GM12878 (cell line): ENCODE measurements at regions not wholly inside any gene's neighbourhood (a gene's known extent, or its start where the extent isn't known, plus 50 kb on each side); places are given as distances from the start of the nearest gene placed in this dataset.

ENCODE experiments used
- ATAC-seq: fragments of 200-7000 bp; cut with Tn5 transposase; 3 replicates; pipeline ENCODE4 v1.9.1; 2020; ENCODE audit warnings: mild to moderate bottlenecking, moderate library complexity
- BruUV-seq: library from RNA; stranded (reverse); fragments of 400-500 nt; replicated peaks from 2 replicates; lab custom pipeline; 2021; lab: Mats Ljungman, UMichigan
- CTCF ChIA-PET: fragments of 300-600 bp; sonication (Branson Sonifier 250); formaldehyde crosslinking; extraction: SDS; loops from one replicate; lab custom pipeline; 2021; ENCODE audit warnings: inconsistent platforms; lab: Yijun Ruan, JAX
- POLR2A ChIA-PET: fragments of 350-600 bp; formaldehyde crosslinking; extraction: SDS; loops from one replicate; lab custom pipeline; 2021; ENCODE audit warnings: inconsistent platforms; lab: Charles Lee
- RAD21 ChIA-PET: fragments of 300-600 bp; sonication (Branson Sonifier 250); formaldehyde crosslinking; loops from one replicate; lab custom pipeline; 2023; ENCODE audit warnings: antibody characterized with exemption; ENCODE audit not compliant: unreplicated experiment; lab: Charles Lee
- SMC1A ChIA-PET: fragments of 300-600 bp; sonication (Branson Sonifier 250); formaldehyde crosslinking; loops from one replicate; lab custom pipeline; 2023; ENCODE audit not compliant: unreplicated experiment, uncharacterized antibody; lab: Charles Lee
- DNase-seq: peaks from one replicate; pipeline ENCODE4 v3.0.0-alpha.2; 2011; ENCODE audit warnings: low read depth, low spot score
- FAIRE-seq: peaks from 3 replicates; lab custom pipeline; 2011; peaks lifted over from hg19 to GRCh38; lab: Jason Lieb, UNC
- H2AFZ ChIP-seq: 2 replicates; pipeline ENCODE4 v1.6.0; 2011; ENCODE audit warnings: low read depth, low read length, control low read depth; ENCODE audit not compliant: control insufficient read depth
- H3K27ac ChIP-seq: 2 replicates; pipeline ENCODE4 v1.5.1; 2011; ENCODE audit warnings: control low read depth; ENCODE audit not compliant: control insufficient read depth, insufficient read depth
- H3K27me3 ChIP-seq, 2 experiments: replicated peaks in 1 of 2; 2 replicates each; pipeline versions ENCODE4 v1.6.0 to v1.6.1; 2011; ENCODE audit warnings: low read length in 1 of 2; ENCODE audit not compliant: control insufficient read depth in 2 of 2, insufficient read depth in 2 of 2
- H3K36me3 ChIP-seq, 2 experiments: 2 replicates each; pipeline ENCODE4 v1.5.1; 2011; ENCODE audit warnings: low read length in 1 of 2; ENCODE audit not compliant: control insufficient read depth in 2 of 2, insufficient read depth in 2 of 2
- H3K4me1 ChIP-seq: 2 replicates; pipeline ENCODE4 v1.6.1; 2011; ENCODE audit warnings: mild to moderate bottlenecking, low read length, moderate library complexity, mixed read lengths; ENCODE audit not compliant: control insufficient read depth, insufficient read depth
- H3K4me2 ChIP-seq: 2 replicates; pipeline ENCODE4 v1.6.0; 2011; ENCODE audit warnings: control low read depth; ENCODE audit not compliant: control insufficient read depth, insufficient read depth
- H3K4me3 ChIP-seq: fragments of 200-600 bp; sonication (generic); 2 replicates; pipeline ENCODE4 v1.5.1; 2016
- H3K79me2 ChIP-seq: 2 replicates; pipeline ENCODE4 v1.6.0; 2011; ENCODE audit warnings: low read length; ENCODE audit not compliant: control insufficient read depth, insufficient read depth
- H3K9ac ChIP-seq: 2 replicates; pipeline ENCODE4 v1.8.0; 2011; ENCODE audit warnings: low read length, control low read depth, mixed read lengths; ENCODE audit not compliant: control insufficient read depth, insufficient read depth
- H3K9me3 ChIP-seq: replicated peaks from 3 replicates; pipeline ENCODE4 v1.5.1; 2011; ENCODE audit warnings: mild to moderate bottlenecking, low read length; ENCODE audit not compliant: control insufficient read depth, insufficient read depth
- H4K20me1 ChIP-seq: 2 replicates; pipeline ENCODE4 v1.6.0; 2011; ENCODE audit not compliant: control insufficient read depth, insufficient read depth
- ELK1 ChIP-seq: IDR thresholded peaks from 2 replicates; pipeline ENCODE4 v1.6.1; 2012; ENCODE audit warnings: low read depth, low read length, improper control_type of control experiment
- FOXK2 ChIP-seq: fragments of 450-650 bp; IDR thresholded peaks from 2 replicates; pipeline ENCODE4 v1.6.1; 2017; ENCODE audit warnings: mild to moderate bottlenecking, moderate library complexity
- IKZF2 ChIP-seq, 2 experiments: fragments of 450-650 bp; IDR thresholded peaks; 2 replicates each; pipeline ENCODE4 v1.6.1; 2017; ENCODE audit warnings: mild to moderate bottlenecking in 2 of 2, moderate library complexity in 2 of 2
- IRF5 ChIP-seq: fragments of 450-650 bp; IDR thresholded peaks from 2 replicates; pipeline ENCODE4 v1.6.1; 2017; ENCODE audit warnings: borderline replicate concordance
- MLLT1 ChIP-seq: fragments of 450-650 bp; IDR thresholded peaks from 2 replicates; pipeline ENCODE4 v1.6.1; 2016; ENCODE audit warnings: mild to moderate bottlenecking
- POLR2A ChIP-seq: IDR thresholded peaks from 2 replicates; pipeline ENCODE4 v1.6.1; 2011; ENCODE audit warnings: low read depth, mild to moderate bottlenecking, low read length
- POLR2AphosphoS5 ChIP-seq: IDR thresholded peaks from 2 replicates; pipeline ENCODE4 v1.6.1; 2011; ENCODE audit warnings: mild to moderate bottlenecking, low read length, inconsistent platforms
- RELB ChIP-seq: fragments of 450-650 bp; IDR thresholded peaks from 2 replicates; pipeline ENCODE4 v1.6.1; 2017; ENCODE audit warnings: low read depth, mild to moderate bottlenecking, moderate library complexity
- SIX5 ChIP-seq: IDR thresholded peaks from 2 replicates; pipeline ENCODE4 v1.6.1; 2011; ENCODE audit warnings: mild to moderate bottlenecking, low read depth, low read length, moderate library complexity; ENCODE audit not compliant: severe bottlenecking
- SMAD1 ChIP-seq: fragments of 450-650 bp; IDR thresholded peaks from 2 replicates; pipeline ENCODE4 v1.6.1; 2018; ENCODE audit warnings: mild to moderate bottlenecking, low read depth; ENCODE audit not compliant: partially characterized antibody
- STAT1 ChIP-seq: fragments of 450-650 bp; conservative IDR thresholded peaks from 2 replicates; pipeline ENCODE4 v1.6.1; 2014; ENCODE audit warnings: antibody characterized with exemption, mild to moderate bottlenecking
- TARDBP ChIP-seq: IDR thresholded peaks from 2 replicates; pipeline ENCODE4 v1.6.1; 2016; ENCODE audit warnings: borderline replicate concordance
- YY1 ChIP-seq: IDR thresholded peaks from 2 replicates; pipeline ENCODE4 v1.6.1; 2011; ENCODE audit warnings: low read depth, mild to moderate bottlenecking, low read length
- WGBS: methylation state at CpG from one replicate; pipeline ENCODE4 v1.1.6; 2016; ENCODE audit warnings: low lambda C conversion rate; ENCODE audit not compliant: insufficient replicate concordance, insufficient coverage; ENCODE audit errors: missing lambda C conversion rate; 5-methylcytosine and 5-hydroxymethylcytosine counted together
- in situ Hi-C: fragments of 300-500 bp; cut with MboI; formaldehyde crosslinking; loops from 9 replicates; pipeline ENCODE4 v1.14.3; 2018; ENCODE audit warnings: mixed read lengths
- intact Hi-C: fragments of 100-400 bp; cut with micrococcal nuclease; formaldehyde crosslinking; loops from one replicate; pipeline ENCODE4 v1.14.2; 2022; ENCODE audit not compliant: unreplicated experiment

- TF ChIP-seq RELB: no peak
Observed at GRCh38 chr15:29874977-29875376, 52.7 kb upstream of the TJP1 start (continued).

- H3K4me3 ChIP-seq: no peak overlapping the region
- SMC1A ChIA-PET: no interaction called here
- CTCF ChIA-PET: no interaction called here
- no TSS peak for BruUV-seq
- intact Hi-C loops (no loop called here), in situ Hi-C loops (no loop called here)
- H3K9ac ChIP-seq: no peak overlapping the region
- DNase-seq: no peak
- ATAC-seq: no peak
- no peaks in the 10 kb centered on the region for H3K36me3 ChIP-seq
- RAD21 ChIA-PET: no interaction called here
- no peaks in the 10 kb centered on the region; a peak in 1 of 4 replicates for H3K27me3 ChIP-seq
- H3K4me1 ChIP-seq: no peaks in the 10 kb centered on the region
- no peak for TF ChIP-seq FOXK2
- no peak for TF ChIP-seq YY1
- no peak for TF ChIP-seq SMAD1
- no peak for TF ChIP-seq STAT1
- no peak for TF ChIP-seq ELK1
- no peak for TF ChIP-seq POLR2A
- TF ChIP-seq IRF5: no peak
- no peak for TF ChIP-seq MLLT1
- no peak for TF ChIP-seq SIX5
- TF ChIP-seq TARDBP: no peak
- no peak for TF ChIP-seq POLR2AphosphoS5
- TF ChIP-seq IKZF2 (IDR thresholded peaks at IDR 0.05): no peak
- H3K79me2 ChIP-seq: no peaks in the 10 kb centered on the region
- no peak overlapping the region for H3K4me2 ChIP-seq
- 34% methylated on average over 9 of the region's 9 CpGs for WGBS
- H2AFZ ChIP-seq: no peak overlapping the region
- no peaks in the 10 kb centered on the region for H4K20me1 ChIP-seq
- POLR2A ChIA-PET: no interaction called here
- H3K9me3 ChIP-seq: no peaks in the 10 kb centered on the region
- no peak for FAIRE-seq
- no peak overlapping the region for H3K27ac ChIP-seq
Observed at GRCh38 chr15:29873947-29874411, 51.7 kb upstream of the TJP1 start.
